ENCODE measurements at regions not wholly inside any gene's neighbourhood (a gene's known extent, or its start where the extent isn't known, plus 50 kb on each side); places are given as distances from the start of the nearest gene placed in this dataset.
A peak's percentile ranks its signal among the peaks of the same experiment; 100 is the strongest.

GRCh38 chr3:5425371-5425770 lies 237.9 kb downstream of the EDEM1 start:
- H3K27me3 Mint-ChIP-seq = peaks cover 7% of the 10 kb centered on the region
- peaks cover 7% of the 10 kb centered on the region for H3K4me1 Mint-ChIP-seq (ENCODE audit: low read depth)
- H3K9me3 Mint-ChIP-seq (ENCODE audit: low read depth) = no peaks in the 10 kb centered on the region
- H3K27ac Mint-ChIP-seq = no peak overlapping the region
- no peak overlapping the region for H3K4me3 Mint-ChIP-seq (ENCODE audit: low read depth)
- no peak for DNase-seq (ENCODE audit: low spot score, unreplicated experiment)
- no peak for TF ChIP-seq CTCF (IDR thresholded peaks at IDR 0.05; ENCODE audit: unreplicated experiment)
- no peaks in the 10 kb centered on the region for H3K36me3 Mint-ChIP-seq (ENCODE audit: insufficient read depth)

DNA sequence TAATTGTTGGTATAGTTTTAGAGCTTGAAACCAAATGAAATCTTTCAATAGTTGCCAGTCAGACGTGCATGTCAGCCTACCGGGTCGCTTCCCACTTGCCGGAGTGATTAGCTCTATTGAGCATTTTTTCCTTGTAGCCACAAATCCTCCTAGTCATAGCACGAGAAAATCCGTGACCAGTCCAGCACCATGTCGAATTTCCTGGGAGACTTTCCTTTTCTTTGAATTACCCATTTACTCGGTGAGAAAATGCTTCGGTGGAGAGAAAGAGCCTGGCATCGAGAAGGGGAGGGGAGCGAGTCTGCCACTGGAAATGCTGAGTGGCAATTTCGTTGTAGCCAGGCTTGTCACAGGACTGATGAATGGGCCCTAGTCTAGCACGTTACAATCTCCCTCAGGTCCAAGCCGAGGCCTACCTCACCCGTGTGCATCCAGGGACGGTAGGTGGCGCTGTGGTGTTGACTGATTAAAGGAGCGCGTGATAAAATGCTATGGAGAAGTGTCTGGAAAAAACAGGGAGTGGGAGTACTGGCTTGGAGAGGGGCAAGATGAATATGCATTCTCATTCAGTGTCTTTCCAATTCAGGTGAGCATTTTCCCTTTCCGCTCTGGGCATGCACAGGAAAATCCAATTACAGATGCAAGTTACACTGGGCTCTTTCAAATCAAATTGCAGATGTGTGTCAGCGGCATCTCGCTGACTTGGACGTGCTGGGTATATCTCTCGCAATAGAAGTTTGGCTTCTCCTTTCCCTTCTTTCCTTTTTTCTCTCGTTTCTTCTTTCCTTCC lies 238.8 kb downstream of the EDEM1 start:
- Mint-ChIP-seq H3K36me3 (ENCODE audit: insufficient read depth) (no peaks in the 10 kb centered on the region), H3K4me3 (ENCODE audit: low read depth) (no peak overlapping the region), H3K4me1 (ENCODE audit: low read depth) (peaks cover 7% of the 10 kb centered on the region), H3K27me3 (peaks cover 7% of the 10 kb centered on the region), H3K27ac (no peak overlapping the region), H3K9me3 (ENCODE audit: low read depth) (no peaks in the 10 kb centered on the region)
- peak; percentile 74 for DNase-seq (ENCODE audit: low spot score, unreplicated experiment)
- peak; percentile 89 for TF ChIP-seq CTCF (IDR thresholded peaks at IDR 0.05; ENCODE audit: unreplicated experiment)

GRCh38 chr3:5427021-5427420 lies 239.5 kb downstream of the EDEM1 start:
- DNase-seq (ENCODE audit: low spot score, unreplicated experiment) = no peak
- H3K27ac Mint-ChIP-seq = no peak overlapping the region
- H3K9me3 Mint-ChIP-seq (ENCODE audit: low read depth) = no peaks in the 10 kb centered on the region
- no peaks in the 10 kb centered on the region for H3K36me3 Mint-ChIP-seq (ENCODE audit: insufficient read depth)
- H3K4me1 Mint-ChIP-seq (ENCODE audit: low read depth) = peaks cover 7% of the 10 kb centered on the region
- peaks cover 7% of the 10 kb centered on the region for H3K27me3 Mint-ChIP-seq
- TF ChIP-seq CTCF (IDR thresholded peaks at IDR 0.05; ENCODE audit: unreplicated experiment) = no peak
- no peak overlapping the region for H3K4me3 Mint-ChIP-seq (ENCODE audit: low read depth)

- no peak for TF ChIP-seq CTCF (IDR thresholded peaks at IDR 0.05; ENCODE audit: unreplicated experiment)
- Mint-ChIP-seq H3K27me3 (peaks cover 7% of the 10 kb centered on the region), H3K9me3 (ENCODE audit: low read depth) (no peaks in the 10 kb centered on the region), H3K27ac (no peak overlapping the region), H3K4me1 (ENCODE audit: low read depth) (peaks cover 7% of the 10 kb centered on the region), H3K36me3 (ENCODE audit: insufficient read depth) (no peaks in the 10 kb centered on the region), H3K4me3 (ENCODE audit: low read depth) (no peak overlapping the region)
- no peak for DNase-seq (ENCODE audit: low spot score, unreplicated experiment)
Observed at GRCh38 chr3:5427938-5428337, 240.4 kb downstream of the EDEM1 start.

GRCh38 chr3:5428607-5429516 lies 241.4 kb downstream of the EDEM1 start:
- DNase-seq (ENCODE audit: low spot score, unreplicated experiment) = no peak
- no peak overlapping the region for H3K27ac Mint-ChIP-seq

More at GRCh38 chr3:5428607-5429516, 241.4 kb downstream of the EDEM1 start:
- no peak for TF ChIP-seq CTCF (IDR thresholded peaks at IDR 0.05; ENCODE audit: unreplicated experiment)
- H3K4me1 Mint-ChIP-seq (ENCODE audit: low read depth) = peaks cover 7% of the 10 kb centered on the region
- H3K4me3 Mint-ChIP-seq (ENCODE audit: low read depth) = no peak overlapping the region
- no peaks in the 10 kb centered on the region for H3K36me3 Mint-ChIP-seq (ENCODE audit: insufficient read depth)
- no peaks in the 10 kb centered on the region for H3K9me3 Mint-ChIP-seq (ENCODE audit: low read depth)
- peaks cover 7% of the 10 kb centered on the region for H3K27me3 Mint-ChIP-seq
